ENCODE measurements at regions not wholly inside any gene's neighbourhood (a gene's known extent, or its start where the extent isn't known, plus 50 kb on each side); places are given as distances from the start of the nearest gene placed in this dataset.

DNA sequence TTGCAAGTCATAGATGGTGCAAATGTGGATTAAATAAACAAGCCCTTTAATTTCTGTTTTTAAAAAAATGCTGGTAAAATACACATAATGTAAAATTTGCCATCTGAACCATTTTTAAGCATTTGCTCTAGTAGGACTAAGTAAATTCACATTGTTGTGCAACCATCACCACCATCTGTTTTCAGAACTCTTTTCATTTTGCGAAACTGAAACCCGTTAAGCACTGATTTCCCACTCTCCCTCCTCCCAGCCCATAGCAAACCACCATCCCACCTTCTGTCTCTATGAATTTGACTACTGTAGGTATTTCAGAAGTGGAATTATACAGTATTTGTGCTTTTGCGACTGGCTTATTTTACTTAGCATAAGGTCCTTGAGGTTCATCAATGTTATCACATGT is 103.3 kb upstream of the CNTLN start:
- no peaks in the 10 kb centered on the region; a peak in 1 of 4 replicates for H3K9me3 ChIP-seq (ENCODE audit: control insufficient read depth in 1 of 2, insufficient read depth in 1 of 2, low read depth in 1 of 2, low read length in 2 of 2)
- H3K4me1 ChIP-seq (ENCODE audit: control insufficient read depth in 1 of 2, insufficient read depth in 2 of 2, low read length in 2 of 2) = no peaks in the 10 kb centered on the region
- H2AFZ ChIP-seq (ENCODE audit: low read depth, low read length, poor library complexity, severe bottlenecking) = no peak overlapping the region
- no peaks in the 10 kb centered on the region for H3K36me3 ChIP-seq (ENCODE audit: control insufficient read depth in 1 of 2, insufficient read depth in 2 of 2, low read length in 2 of 2)
- ChIA-PET RAD21 (ENCODE audit: low non-redundant PET in 1 of 2, low total read pairs in 2 of 2, uncharacterized antibody in 2 of 2, unreplicated experiment in 2 of 2) (no interaction called here), CTCF (no interaction called here), POLR2A (no interaction called here)
- no peaks in the 10 kb centered on the region for H3K79me2 ChIP-seq (ENCODE audit: insufficient read depth, low read length)
- DNase-seq (ENCODE audit: low read depth, low spot score) (no peak), ATAC-seq (no peak)
- no peak overlapping the region for H3K4me2 ChIP-seq (ENCODE audit: low read length)
- no peak for TF ChIP-seq ZNF274 (IDR thresholded peaks at IDR 0.05; ENCODE audit: low read depth, low read length)
- no peak for TF ChIP-seq EZH2 (IDR thresholded peaks at IDR 0.05)
- TF ChIP-seq EGR1 (IDR thresholded peaks at IDR 0.05; ENCODE audit: low read depth) = no peak
- TF ChIP-seq, protein P1, sequence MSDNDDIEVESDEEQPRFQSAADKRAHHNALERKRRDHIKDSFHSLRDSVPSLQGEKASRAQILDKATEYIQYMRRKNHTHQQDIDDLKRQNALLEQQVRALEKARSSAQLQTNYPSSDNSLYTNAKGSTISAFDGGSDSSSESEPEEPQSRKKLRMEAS (IDR thresholded peaks at IDR 0.05) = no peak
- TF ChIP-seq EZH2phosphoT487 (IDR thresholded peaks at IDR 0.05; ENCODE audit: borderline replicate concordance) = no peak
- TF ChIP-seq, protein P2, sequence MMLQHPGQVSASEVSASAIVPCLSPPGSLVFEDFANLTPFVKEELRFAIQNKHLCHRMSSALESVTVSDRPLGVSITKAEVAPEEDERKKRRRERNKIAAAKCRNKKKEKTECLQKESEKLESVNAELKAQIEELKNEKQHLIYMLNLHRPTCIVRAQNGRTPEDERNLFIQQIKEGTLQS (IDR thresholded peaks at IDR 0.05) = no peak
- TF ChIP-seq JUND (IDR thresholded peaks at IDR 0.05) = no peak
- no peak for TF ChIP-seq CEBPB (IDR thresholded peaks at IDR 0.05; ENCODE audit: low read depth)
- TF ChIP-seq YY1 (IDR thresholded peaks at IDR 0.05; ENCODE audit: extremely low read depth, insufficient replicate concordance, low read depth, low read length) = no peak
- no peak for TF ChIP-seq SP1 (IDR thresholded peaks at IDR 0.05; ENCODE audit: low read depth)
- TF ChIP-seq CBX3 (IDR thresholded peaks at IDR 0.05; ENCODE audit: low read depth) = no peak
- TF ChIP-seq SIN3A (IDR thresholded peaks at IDR 0.05; ENCODE audit: low read depth) = no peak
- no peak for TF ChIP-seq TCF7L2 (IDR thresholded peaks at IDR 0.05; ENCODE audit: borderline replicate concordance, extremely low read depth, insufficient read depth, insufficient read length)
- TF ChIP-seq ZFX (IDR thresholded peaks at IDR 0.05) = no peak
- TF ChIP-seq SRF (IDR thresholded peaks at IDR 0.05; ENCODE audit: low read depth) = no peak
- TF ChIP-seq RAD21 (IDR thresholded peaks at IDR 0.05; ENCODE audit: low read depth) = no peak
- TF ChIP-seq POLR2AphosphoS5 (IDR thresholded peaks at IDR 0.05; ENCODE audit: low read depth, low read length) = no peak
- TF ChIP-seq FOSL1 (IDR thresholded peaks at IDR 0.05; ENCODE audit: low read depth) = no peak
- TF ChIP-seq, protein P3, sequence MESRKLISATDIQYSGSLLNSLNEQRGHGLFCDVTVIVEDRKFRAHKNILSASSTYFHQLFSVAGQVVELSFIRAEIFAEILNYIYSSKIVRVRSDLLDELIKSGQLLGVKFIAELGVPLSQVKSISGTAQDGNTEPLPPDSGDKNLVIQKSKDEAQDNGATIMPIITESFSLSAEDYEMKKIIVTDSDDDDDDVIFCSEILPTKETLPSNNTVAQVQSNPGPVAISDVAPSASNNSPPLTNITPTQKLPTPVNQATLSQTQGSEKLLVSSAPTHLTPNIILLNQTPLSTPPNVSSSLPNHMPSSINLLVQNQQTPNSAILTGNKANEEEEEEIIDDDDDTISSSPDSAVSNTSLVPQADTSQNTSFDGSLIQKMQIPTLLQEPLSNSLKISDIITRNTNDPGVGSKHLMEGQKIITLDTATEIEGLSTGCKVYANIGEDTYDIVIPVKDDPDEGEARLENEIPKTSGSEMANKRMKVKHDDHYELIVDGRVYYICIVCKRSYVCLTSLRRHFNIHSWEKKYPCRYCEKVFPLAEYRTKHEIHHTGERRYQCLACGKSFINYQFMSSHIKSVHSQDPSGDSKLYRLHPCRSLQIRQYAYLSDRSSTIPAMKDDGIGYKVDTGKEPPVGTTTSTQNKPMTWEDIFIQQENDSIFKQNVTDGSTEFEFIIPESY (IDR thresholded peaks at IDR 0.05; ENCODE audit: extremely low read depth, insufficient replicate concordance, low read length) = no peak
- TF ChIP-seq ELF1 (IDR thresholded peaks at IDR 0.05; ENCODE audit: borderline replicate concordance, low read depth) = no peak
- no peak overlapping the region for H3K9ac ChIP-seq (ENCODE audit: low read length)
- H3K27ac ChIP-seq (ENCODE audit: low read depth, low read length) = no peak overlapping the region
- intact Hi-C loops (cut with micrococcal nuclease) = no loop called here
- H3K27me3 ChIP-seq (ENCODE audit: insufficient read depth, low read length) = no peaks in the 10 kb centered on the region
- no TSS peak for BruUV-seq (replicated peaks)
- no peaks in the 10 kb centered on the region for H4K20me1 ChIP-seq (ENCODE audit: insufficient read depth)
- H3K4me3 ChIP-seq (replicated peaks in 1 of 2; ENCODE audit: low read depth in 1 of 2, low read length in 2 of 2) = no peak overlapping the region
- H3K9me2 ChIP-seq (ENCODE audit: insufficient read depth) = no peaks in the 10 kb centered on the region

All from HCT116 (cell line).